Endothelial cell of umbilical vein (primary cell): ENCODE measurements at regions not wholly inside any gene's neighbourhood (a gene's known extent, or its start where the extent isn't known, plus 50 kb on each side); places are given as distances from the start of the nearest gene placed in this dataset.
A peak's percentile ranks its signal among the peaks of the same experiment; 100 is the strongest.

Experiments used
- BruUV-seq: library from RNA; stranded (reverse); fragments of 400-500 nt; replicated peaks from 2 replicates; lab custom pipeline; 2021; lab: Mats Ljungman, UMichigan
- CTCF ChIA-PET: fragments of 300-600, 350-600 bp; sonication (Branson Sonifier 250); formaldehyde crosslinking; loops from one replicate; lab custom pipeline; 2021; ENCODE audit warnings: antibody characterized with exemption, inconsistent platforms; lab: Charles Lee
- POLR2A ChIA-PET: fragments of 300-600, 350-600 bp; sonication (Branson Sonifier 250); formaldehyde crosslinking; loops from one replicate; lab custom pipeline; 2021; ENCODE audit warnings: antibody characterized with exemption, inconsistent platforms; lab: Charles Lee
- DNase-seq: peaks from one replicate; pipeline ENCODE4 v3.0.0-alpha.2; 2011; ENCODE audit warnings: low read depth, low spot score
- FAIRE-seq: peaks from 2 replicates; lab custom pipeline; 2011; peaks lifted over from hg19 to GRCh38; lab: Jason Lieb, UNC
- H2AFZ ChIP-seq: 2 replicates; pipeline ENCODE4 v1.6.0; 2012; ENCODE audit warnings: low read depth, low read length, control low read depth, inconsistent platforms
- H3K27ac ChIP-seq: 2 replicates; pipeline ENCODE4 v1.5.1; 2011; ENCODE audit warnings: low read depth, mild to moderate bottlenecking, control low read depth, low read length, moderate library complexity; ENCODE audit not compliant: insufficient read depth
- H3K27me3 ChIP-seq, 2 experiments: 2 replicates each; pipeline versions ENCODE4 v1.6.0 to v1.6.1; 2011; ENCODE audit warnings: low read length in 2 of 2, mixed read lengths in 1 of 2; ENCODE audit not compliant: control insufficient read depth in 2 of 2, insufficient read depth in 2 of 2
- H3K36me3 ChIP-seq, 2 experiments: 2 replicates in 1 of 2; 3 replicates in 1 of 2; pipeline ENCODE4 v1.5.1; 2011; ENCODE audit warnings: low read length in 2 of 2, mild to moderate bottlenecking in 1 of 2, moderate library complexity in 1 of 2; ENCODE audit not compliant: control insufficient read depth in 2 of 2, insufficient read depth in 2 of 2; ENCODE audit errors: extremely low read depth in 1 of 2
- H3K4me1 ChIP-seq: 3 replicates; pipeline ENCODE4 v1.5.1; 2011; ENCODE audit warnings: mild to moderate bottlenecking, low read length; ENCODE audit not compliant: control insufficient read depth, insufficient read depth; ENCODE audit errors: extremely low read depth
- H3K4me2 ChIP-seq: 2 replicates; pipeline ENCODE4 v1.6.1; 2011; ENCODE audit warnings: low read length, control low read depth, mixed read lengths; ENCODE audit not compliant: insufficient read depth
- H3K4me3 ChIP-seq, 3 experiments: fragments of 200-600 bp in 1 of 3; sonication (generic), shearing (Covaris generic) in 1 of 3; replicated peaks in 1 of 3; 2 replicates each; pipeline ENCODE4 v1.5.1; 2011 to 2016; ENCODE audit warnings: control low read depth in 3 of 3, low read length in 3 of 3, mild to moderate bottlenecking in 2 of 3, inconsistent platforms in 1 of 3, low read depth in 1 of 3, moderate library complexity in 1 of 3; ENCODE audit not compliant: insufficient read depth in 1 of 3
- H3K79me2 ChIP-seq: 2 replicates; pipeline ENCODE4 v1.6.0; 2012; ENCODE audit warnings: low read length, inconsistent platforms; ENCODE audit not compliant: control insufficient read depth, insufficient read depth
- H3K9ac ChIP-seq: replicated peaks from 2 replicates; pipeline ENCODE3; 2011; ENCODE audit warnings: low read length, control low read depth; ENCODE audit not compliant: insufficient read depth; ENCODE audit errors: extremely low read depth
- H3K9me1 ChIP-seq: replicated peaks from 3 replicates; pipeline ENCODE4 v1.6.0; 2011; ENCODE audit warnings: mild to moderate bottlenecking, low read length; ENCODE audit not compliant: control insufficient read depth, insufficient read depth; ENCODE audit errors: extremely low read depth
- H3K9me3 ChIP-seq: replicated peaks from 2 replicates; pipeline ENCODE4 v1.5.1; 2012; ENCODE audit warnings: low read length, inconsistent platforms; ENCODE audit not compliant: control insufficient read depth, insufficient read depth
- H4K20me1 ChIP-seq: replicated peaks from 2 replicates; pipeline ENCODE3; 2011; ENCODE audit warnings: mild to moderate bottlenecking, low read length; ENCODE audit not compliant: control insufficient read depth, insufficient read depth; ENCODE audit errors: extremely low read depth
- EZH2 ChIP-seq: IDR thresholded peaks from 2 replicates; pipeline ENCODE4 v1.6.1; 2012; ENCODE audit warnings: borderline replicate concordance, low read depth, mild to moderate bottlenecking, moderate library complexity, low read length, inconsistent platforms; ENCODE audit not compliant: severe bottlenecking
- FOS ChIP-seq: IDR thresholded peaks from 2 replicates; pipeline ENCODE4 v1.6.1; 2011; ENCODE audit warnings: mild to moderate bottlenecking, low read length, moderate library complexity, borderline replicate concordance; ENCODE audit not compliant: insufficient read depth
- MYC ChIP-seq: IDR thresholded peaks from one replicate; pipeline ENCODE4 v1.6.1; 2011; ENCODE audit warnings: mild to moderate bottlenecking, low read depth, low read length
- POLR2AphosphoS5 ChIP-seq: IDR thresholded peaks from 2 replicates; pipeline ENCODE4 v1.6.1; 2012; ENCODE audit warnings: low read depth, mild to moderate bottlenecking, control low read depth, low read length, moderate library complexity; ENCODE audit not compliant: insufficient read depth
- dilution Hi-C: fragments of 300-500 bp; cut with MboI; formaldehyde crosslinking; loops from one replicate; pipeline ENCODE4 v1.15.0; 2019; ENCODE audit warnings: low sequenced_read_pairs; ENCODE audit not compliant: extremely low pct_ligation_motif_present
- intact Hi-C: fragments of 100-400 bp; cut with micrococcal nuclease; formaldehyde crosslinking; loops from one replicate; pipeline ENCODE4 v1.10.0; 2022
- TF ChIP-seq, protein P1 (sequence below): IDR thresholded peaks from 2 replicates; pipeline ENCODE4 v1.6.1; 2011; ENCODE audit not compliant: insufficient read depth, insufficient read length
- TF ChIP-seq, protein P2 (sequence below), 2 donors: IDR thresholded peaks; 1 replicate in 1 of 2; 2 replicates in 1 of 2; pipeline ENCODE4 v1.5.1; 2011; ENCODE audit warnings: low read length in 2 of 2, mild to moderate bottlenecking in 2 of 2, moderate library complexity in 2 of 2, control low read depth in 1 of 2, inconsistent platforms in 1 of 2, low read depth in 1 of 2; ENCODE audit not compliant: insufficient read depth in 1 of 2; ENCODE audit errors: extremely low read depth in 1 of 2

DNA sequence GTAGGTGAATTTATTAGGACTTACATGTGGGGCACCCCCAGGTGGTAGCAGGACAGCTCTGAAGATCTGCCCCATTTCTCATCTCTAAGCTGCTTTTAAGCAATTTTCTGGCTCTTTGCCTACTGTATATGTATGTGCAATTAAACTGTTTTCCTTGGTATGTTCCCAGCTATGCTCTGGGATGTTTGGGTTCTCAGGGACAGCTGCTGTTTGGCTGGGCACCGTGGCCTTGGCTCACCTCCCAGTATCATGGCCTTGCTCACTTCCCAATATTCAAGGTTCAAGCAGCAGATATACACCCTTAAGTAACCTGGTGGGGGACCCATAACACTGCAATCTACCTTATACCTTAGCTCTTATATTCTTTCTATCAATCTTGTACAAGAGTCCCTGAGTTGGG, 53.7 kb upstream of the KITLG start:
- CTCF ChIA-PET: interaction anchor here (0.6 to 2.0 kb wide), 7 partner anchors 9 to 360 kb away, joined by 3 to 33 read pairs (median 3); partner anchors contain the start of gene KITLG
- POLR2A ChIA-PET: interaction anchor here (0.8 kb wide), 1 partner anchor 54 kb away, joined by 3 read pairs; the partner anchor contains the start of gene KITLG
- TF ChIP-seq EZH2 (no peak), MYC (no peak), FOS (no peak), POLR2AphosphoS5 (no peak)
- TF ChIP-seq, protein P1, sequence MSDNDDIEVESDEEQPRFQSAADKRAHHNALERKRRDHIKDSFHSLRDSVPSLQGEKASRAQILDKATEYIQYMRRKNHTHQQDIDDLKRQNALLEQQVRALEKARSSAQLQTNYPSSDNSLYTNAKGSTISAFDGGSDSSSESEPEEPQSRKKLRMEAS: no peak
- TF ChIP-seq, protein P2, sequence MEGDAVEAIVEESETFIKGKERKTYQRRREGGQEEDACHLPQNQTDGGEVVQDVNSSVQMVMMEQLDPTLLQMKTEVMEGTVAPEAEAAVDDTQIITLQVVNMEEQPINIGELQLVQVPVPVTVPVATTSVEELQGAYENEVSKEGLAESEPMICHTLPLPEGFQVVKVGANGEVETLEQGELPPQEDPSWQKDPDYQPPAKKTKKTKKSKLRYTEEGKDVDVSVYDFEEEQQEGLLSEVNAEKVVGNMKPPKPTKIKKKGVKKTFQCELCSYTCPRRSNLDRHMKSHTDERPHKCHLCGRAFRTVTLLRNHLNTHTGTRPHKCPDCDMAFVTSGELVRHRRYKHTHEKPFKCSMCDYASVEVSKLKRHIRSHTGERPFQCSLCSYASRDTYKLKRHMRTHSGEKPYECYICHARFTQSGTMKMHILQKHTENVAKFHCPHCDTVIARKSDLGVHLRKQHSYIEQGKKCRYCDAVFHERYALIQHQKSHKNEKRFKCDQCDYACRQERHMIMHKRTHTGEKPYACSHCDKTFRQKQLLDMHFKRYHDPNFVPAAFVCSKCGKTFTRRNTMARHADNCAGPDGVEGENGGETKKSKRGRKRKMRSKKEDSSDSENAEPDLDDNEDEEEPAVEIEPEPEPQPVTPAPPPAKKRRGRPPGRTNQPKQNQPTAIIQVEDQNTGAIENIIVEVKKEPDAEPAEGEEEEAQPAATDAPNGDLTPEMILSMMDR (IDR thresholded peaks at IDR 0.05; ENCODE audit: extremely low read depth in 1 of 2, insufficient read depth in 1 of 2, low read depth in 1 of 2, low read length in 2 of 2): no peak
- no peak for FAIRE-seq
- intact Hi-C loops: loop anchor here (10.0 kb wide), 1 partner anchor 891 kb away; the partner anchor contains the start of genes GALNT4 and POC1B
- Histone ChIP-seq H3K4me2 (no peak overlapping the region), H3K36me3 (no peaks in the 10 kb centered on the region), H3K27ac (no peak overlapping the region), H4K20me1 (no peaks in the 10 kb centered on the region), H3K9ac (no peak overlapping the region), H3K27me3 (no peaks in the 10 kb centered on the region), H3K4me3 (no peak overlapping the region), H2AFZ (no peak overlapping the region), H3K79me2 (no peaks in the 10 kb centered on the region), H3K9me1 (no peaks in the 10 kb centered on the region), H3K9me3 (no peaks in the 10 kb centered on the region), H3K4me1 (peaks cover 10% of the 10 kb centered on the region)
- no TSS peak for BruUV-seq
- DNase-seq: peak; percentile 49
- dilution Hi-C loops: no loop called here
